OCI-LY7 (cell line): ENCODE measurements at regions not wholly inside any gene's neighbourhood (a gene's known extent, or its start where the extent isn't known, plus 50 kb on each side); places are given as distances from the start of the nearest gene placed in this dataset.

Source experiments
- CTCF ChIP-seq: fragments of 200-600 bp; sonication (generic); conservative IDR thresholded peaks from 2 replicates; pipeline ENCODE4 v1.5.1; 2014; ENCODE audit warnings: mild to moderate bottlenecking, antibody characterized with exemption, low read length, moderate library complexity, mixed read lengths
- EZH2phosphoT487 ChIP-seq: fragments of 200-600 bp; sonication (generic); IDR thresholded peaks from 2 replicates; pipeline ENCODE4 v1.6.1; 2018; ENCODE audit warnings: low read depth, borderline replicate concordance, mild to moderate bottlenecking, mixed run types, antibody characterized with exemption, low read length, moderate library complexity, mixed read lengths

- TF ChIP-seq CTCF (no peak), EZH2phosphoT487 (no peak)
Observed at GRCh38 chr6:65996096-65996495, 289.1 kb upstream of the EYS start.
